ENCODE measurements at regions not wholly inside any gene's neighbourhood (a gene's known extent, or its start where the extent isn't known, plus 50 kb on each side); places are given as distances from the start of the nearest gene placed in this dataset.
A peak's percentile ranks its signal among the peaks of the same experiment; 100 is the strongest.

GRCh38 chr13:44141725-44142539 is 231.7 kb upstream of the SERP2 start (continued):
- TF ChIP-seq LBX2 (CRISPR knock-in tag; IDR thresholded peaks at IDR 0.05; ENCODE audit: borderline replicate concordance) (no peak), ZNF530 (CRISPR knock-in tag; IDR thresholded peaks at IDR 0.05; ENCODE audit: low read depth) (no peak), ZNF619 (CRISPR knock-in tag; IDR thresholded peaks at IDR 0.05) (peak; percentile 94), HNF1A (IDR thresholded peaks at IDR 0.05; ENCODE audit: low read depth) (no peak), HNF1A (CRISPR knock-in tag; IDR thresholded peaks at IDR 0.05; ENCODE audit: borderline replicate concordance) (peak; percentile 82), ZNF282 (IDR thresholded peaks at IDR 0.05; ENCODE audit: partially characterized antibody) (no peak), JDP2 (CRISPR knock-in tag; IDR thresholded peaks at IDR 0.05; ENCODE audit: borderline replicate concordance) (no peak), SKI (IDR thresholded peaks at IDR 0.05; ENCODE audit: partially characterized antibody) (no peak), ZNF605 (CRISPR knock-in tag; IDR thresholded peaks at IDR 0.05) (peak; percentile 85), ZNF646 (CRISPR knock-in tag; IDR thresholded peaks at IDR 0.05) (no peak), MTERF4 (CRISPR knock-in tag; IDR thresholded peaks at IDR 0.05) (no peak), ZNF615 (CRISPR knock-in tag; IDR thresholded peaks at IDR 0.05; ENCODE audit: borderline replicate concordance) (no peak), MAX (IDR thresholded peaks at IDR 0.05) (peak; percentile 88), SYNCRIP (IDR thresholded peaks at IDR 0.05; ENCODE audit: insufficient read depth, low read depth, low read length) (no peak), ZSCAN22 (CRISPR knock-in tag; IDR thresholded peaks at IDR 0.05) (no peak)
